ENCODE measurements at regions not wholly inside any gene's neighbourhood (a gene's known extent, or its start where the extent isn't known, plus 50 kb on each side); places are given as distances from the start of the nearest gene placed in this dataset.
A peak's percentile ranks its signal among the peaks of the same experiment; 100 is the strongest.
"Not testable (repeated sequence)": the region's sequence is repeated elsewhere in the genome, so short reads cannot be mapped to it uniquely, and the experiment has no call there.

DNA sequence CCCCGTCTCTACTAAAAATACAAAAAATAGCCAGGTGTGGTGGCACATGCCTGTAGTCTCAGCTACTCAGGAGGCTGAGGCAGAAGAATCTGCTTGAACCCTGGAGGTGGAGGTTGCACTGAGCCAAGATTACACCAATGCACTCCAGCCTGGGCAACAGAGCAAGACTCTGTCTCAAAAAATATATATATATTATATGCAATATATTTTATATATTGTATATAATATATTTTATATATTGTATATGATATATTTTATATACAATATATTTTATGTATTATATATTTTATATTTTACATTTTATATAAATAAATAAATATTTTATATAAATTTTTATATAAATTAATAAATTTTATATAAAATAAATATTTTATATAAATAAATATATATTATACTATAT is 140.2 kb upstream of the ATP11B start:
- not testable (repeated sequence) for DNase-seq

- DNase-seq = no peak
Measured at GRCh38 chr3:182668541-182668940, 124.8 kb upstream of the ATP11B start.

- DNase-seq = no peak
Measured at GRCh38 chr3:182668974-182669373, 124.3 kb upstream of the ATP11B start.

GRCh38 chr3:182671541-182671940 is 121.8 kb upstream of the ATP11B start:
- DNase-seq = no peak

- DNase-seq = no peak
Measured at GRCh38 chr3:182671942-182672341, 121.4 kb upstream of the ATP11B start.

DNA sequence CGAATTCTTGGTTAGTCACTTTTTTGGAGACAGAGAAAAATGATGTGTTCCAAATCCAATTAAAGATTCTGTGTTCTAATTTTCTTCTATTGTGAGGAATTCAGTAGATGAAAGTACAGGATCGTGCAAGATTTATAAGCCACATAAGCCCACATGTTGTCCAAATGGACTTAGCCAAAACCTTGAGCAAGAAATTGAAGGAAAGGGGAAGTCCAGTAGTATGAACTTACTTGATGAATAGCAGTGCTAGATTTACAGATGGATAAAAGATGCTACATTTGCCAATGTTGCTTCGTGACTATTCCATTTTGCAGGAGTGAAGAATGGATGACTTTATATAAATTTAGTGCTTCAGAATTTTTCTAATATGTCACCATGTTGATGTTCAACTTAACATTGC is 120.0 kb upstream of the ATP11B start:
- no peak for DNase-seq

DNA sequence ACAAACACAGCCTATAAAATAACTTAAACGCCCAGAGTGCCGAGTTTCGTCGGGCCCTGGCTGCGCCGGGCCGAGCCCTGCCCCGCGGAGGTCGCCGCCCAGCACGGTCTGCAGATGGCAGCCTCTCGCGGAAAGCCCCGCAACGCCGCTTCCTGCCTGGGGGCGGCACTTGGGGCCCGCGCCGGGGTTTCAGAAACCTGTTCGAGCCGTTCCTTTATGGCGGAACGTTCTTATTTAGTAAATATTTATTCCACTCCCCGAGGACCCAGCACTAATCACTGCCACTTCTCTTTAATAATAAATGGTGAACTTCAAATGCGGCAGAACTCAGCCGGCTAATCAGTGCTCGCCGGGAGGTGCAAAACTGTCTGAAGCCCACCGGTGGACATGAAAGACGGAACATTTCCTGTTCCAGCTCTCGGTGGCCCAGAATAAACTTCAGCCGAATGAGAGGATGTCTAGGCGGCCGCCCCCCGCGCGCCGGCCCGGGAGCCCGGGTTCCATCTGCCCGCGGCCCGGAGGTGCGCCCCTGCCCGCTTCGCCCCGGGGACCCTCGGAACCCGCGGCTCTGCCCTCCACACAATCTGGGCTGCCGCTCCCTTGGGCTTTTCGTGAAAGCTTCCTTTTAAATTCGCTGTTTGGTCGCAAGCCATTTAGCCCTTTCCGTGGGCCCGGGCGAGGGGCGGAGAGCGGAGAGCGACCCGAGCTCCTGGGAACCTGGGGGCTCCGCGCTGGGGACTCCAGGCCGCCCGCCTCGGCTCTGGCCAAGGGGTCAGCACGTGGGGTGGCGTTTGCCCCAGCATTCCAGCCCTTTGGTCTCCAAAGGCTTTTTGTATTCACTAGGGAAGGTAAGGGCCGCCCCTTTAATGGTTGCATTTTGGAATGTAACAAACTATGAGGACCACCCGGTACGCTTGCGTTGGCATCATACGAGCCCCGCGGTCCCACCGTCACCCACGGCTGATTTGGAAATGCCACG is 110.8 kb upstream of the ATP11B start:
- DNase-seq = peak; percentile 60

DNA sequence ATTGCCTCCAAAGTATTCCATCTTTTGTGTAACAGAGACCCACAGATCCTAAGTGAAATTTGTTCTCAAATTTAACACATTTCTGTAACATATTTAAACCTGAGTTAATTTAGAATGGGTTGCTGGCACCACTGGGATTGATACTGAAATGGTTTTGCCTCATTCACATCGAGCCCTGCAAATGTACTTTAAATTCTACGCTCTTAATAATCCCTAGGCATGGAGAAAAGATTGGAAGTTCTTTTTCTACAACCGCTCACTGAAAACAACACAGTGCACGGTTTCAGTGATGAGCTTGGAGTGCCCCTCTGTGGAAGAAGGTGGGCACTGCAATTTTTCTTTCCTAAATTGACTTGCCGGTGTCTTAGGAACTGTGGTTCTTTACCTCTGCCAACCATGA is 109.9 kb upstream of the ATP11B start:
- peak; percentile 77 for DNase-seq

- no peak for DNase-seq
Measured at GRCh38 chr3:182683858-182684257, 109.4 kb upstream of the ATP11B start.

DNA sequence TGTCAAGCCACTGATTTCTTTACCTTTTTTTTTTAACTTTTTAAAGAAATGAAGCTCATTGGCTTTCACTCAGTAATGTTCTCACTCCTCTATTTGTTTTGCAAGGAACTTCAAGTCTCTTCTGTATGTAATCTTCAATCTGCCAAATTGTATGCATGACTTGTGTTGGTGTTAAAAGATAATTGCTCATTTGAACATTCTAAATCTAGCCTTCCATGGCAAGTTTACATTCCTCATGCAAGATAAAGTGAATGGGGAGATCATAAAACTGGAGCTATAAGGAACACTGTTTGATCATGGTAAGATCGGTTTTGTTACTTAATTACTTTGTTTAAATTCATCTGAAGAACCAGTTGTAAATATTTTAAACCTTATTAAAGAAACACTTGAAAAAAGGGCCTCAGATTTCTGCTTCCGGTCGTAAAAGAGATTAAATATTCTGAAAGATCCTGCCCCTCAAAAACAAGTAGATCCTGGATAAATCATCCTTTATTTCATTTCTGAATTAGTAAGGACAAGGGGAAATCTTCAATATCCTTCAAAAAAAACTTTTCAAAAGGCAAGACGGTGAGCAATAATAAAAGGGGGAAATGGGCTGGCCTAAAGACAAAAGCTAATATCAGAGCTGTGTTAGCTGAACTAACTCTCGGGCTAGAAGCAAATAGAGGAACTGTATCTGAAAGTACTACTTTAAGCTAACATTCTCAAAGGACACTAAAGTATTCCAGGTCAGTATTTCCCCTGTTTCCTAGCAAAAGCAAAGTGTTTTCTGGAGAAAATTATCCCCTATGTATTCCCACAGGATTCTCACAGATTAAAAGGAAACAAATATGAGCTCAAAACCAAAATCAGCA is 107.0 kb upstream of the ATP11B start:
- DNase-seq = no peak

- no peak for DNase-seq
Measured at GRCh38 chr3:182690172-182690571, 103.1 kb upstream of the ATP11B start.

DNA sequence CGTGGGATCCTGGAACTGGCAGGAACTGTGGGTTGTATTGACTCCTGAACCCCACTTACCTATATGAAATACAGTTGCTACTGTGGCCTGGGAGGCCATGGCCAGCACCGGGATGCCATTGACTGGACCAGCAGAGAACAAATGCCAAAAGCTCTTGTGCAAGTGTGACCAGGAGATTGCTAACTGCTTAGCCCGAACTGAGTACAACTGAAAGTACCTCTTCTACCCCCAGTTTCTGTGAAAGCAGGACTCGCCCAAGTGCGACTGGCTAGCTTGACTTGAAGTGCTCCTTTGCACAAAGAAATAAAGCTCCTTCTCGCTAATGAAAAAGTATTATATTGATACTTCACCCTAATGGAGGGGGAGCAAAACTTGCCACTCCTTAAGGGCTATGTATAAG is 101.3 kb upstream of the ATP11B start:
- DNase-seq = no peak

DNA sequence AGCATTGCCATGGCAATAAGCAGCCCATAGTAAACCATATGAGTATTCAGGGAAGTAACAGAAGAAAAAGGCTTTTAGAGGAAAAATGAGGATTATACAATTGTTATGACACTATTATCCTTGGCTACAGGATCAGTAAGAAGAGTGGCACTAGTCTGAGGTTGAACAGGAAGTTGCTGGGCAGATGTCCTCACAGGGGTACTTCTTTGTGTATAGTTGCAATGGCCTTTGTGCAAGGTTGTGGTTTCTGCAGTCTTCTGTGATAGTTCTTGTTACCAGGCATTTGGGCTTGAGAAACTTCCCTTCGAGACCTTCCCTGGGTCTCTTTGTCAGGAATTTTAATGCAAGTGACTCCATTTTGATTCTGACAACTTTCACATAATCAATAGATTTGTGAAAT is 100.6 kb upstream of the ATP11B start:
- DNase-seq = no peak

DNA sequence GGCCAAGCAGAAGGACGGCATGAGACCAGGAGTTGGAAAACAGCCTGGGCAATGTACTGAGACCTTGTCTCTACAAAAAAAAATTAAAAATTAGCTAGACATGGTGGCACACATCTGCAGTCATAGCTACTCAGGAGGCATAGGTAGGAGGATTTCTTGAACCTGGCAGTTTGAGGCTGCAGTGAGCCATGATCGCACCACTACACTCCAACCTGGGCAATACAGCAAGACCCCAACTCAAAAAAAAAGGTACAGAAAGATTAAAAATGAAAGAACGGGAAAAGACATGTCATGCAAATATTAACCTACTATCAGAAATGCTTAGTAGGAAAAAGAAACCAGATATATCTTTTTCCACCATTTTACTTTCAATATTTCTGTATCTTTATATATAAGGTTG is 99.6 kb upstream of the ATP11B start:
- DNase-seq = no peak

GRCh38 chr3:182696916-182697315 is 96.4 kb upstream of the ATP11B start:
- DNase-seq = no peak

DNA sequence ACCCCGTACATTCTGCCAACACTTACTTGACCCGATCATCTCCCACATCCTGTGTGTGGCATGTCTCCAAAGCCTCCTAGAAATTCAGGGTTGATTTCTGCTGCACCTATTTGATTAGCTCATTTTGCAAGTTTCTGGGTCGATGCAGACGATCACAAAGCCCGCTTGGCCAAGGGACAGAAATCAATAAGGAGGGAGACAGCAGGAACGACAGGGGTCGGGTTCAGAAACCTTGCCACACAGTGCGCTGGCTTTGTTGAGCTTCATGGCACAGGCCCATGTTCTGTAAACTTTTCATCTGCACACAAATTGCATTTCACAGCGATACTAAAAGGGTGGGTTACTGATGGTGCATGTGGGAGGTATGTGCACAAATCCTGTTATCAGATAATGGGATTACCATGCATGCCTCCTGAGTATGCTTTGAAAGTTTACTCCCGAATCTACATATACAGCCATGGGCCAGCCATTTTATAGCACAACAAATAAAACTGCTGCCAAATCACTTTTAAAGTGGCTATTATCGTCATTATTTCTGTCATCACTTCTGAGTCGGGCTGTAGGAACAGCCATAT is 95.9 kb upstream of the ATP11B start:
- DNase-seq = peak; percentile 96

- DNase-seq = no peak
Measured at GRCh38 chr3:182698078-182698477, 95.2 kb upstream of the ATP11B start.

GRCh38 chr3:182699550-182700170 is 93.6 kb upstream of the ATP11B start:
- DNase-seq = no peak

DNA sequence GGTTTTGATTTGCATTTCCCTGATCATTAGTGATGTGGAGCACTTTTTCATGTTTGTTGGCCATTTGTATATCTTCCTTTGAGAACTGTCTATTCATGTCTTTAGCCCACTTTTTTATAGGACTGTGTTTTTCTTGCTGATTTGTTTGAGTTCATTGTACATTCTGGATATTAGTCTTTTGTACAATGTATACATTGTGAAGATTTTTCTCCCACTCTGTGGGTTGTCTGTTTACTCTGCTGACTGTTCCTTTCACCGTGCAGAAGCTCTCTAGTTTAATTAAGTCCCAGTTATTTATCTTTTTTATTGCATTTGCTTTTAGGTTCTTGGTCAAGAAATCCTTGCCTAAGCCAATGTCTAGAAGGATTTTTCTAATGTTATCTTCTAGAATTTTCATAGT is 91.1 kb upstream of the ATP11B start:
- DNase-seq = no peak

GRCh38 chr3:182703233-182703632 is 90.1 kb upstream of the ATP11B start:
- no peak for DNase-seq

DNA sequence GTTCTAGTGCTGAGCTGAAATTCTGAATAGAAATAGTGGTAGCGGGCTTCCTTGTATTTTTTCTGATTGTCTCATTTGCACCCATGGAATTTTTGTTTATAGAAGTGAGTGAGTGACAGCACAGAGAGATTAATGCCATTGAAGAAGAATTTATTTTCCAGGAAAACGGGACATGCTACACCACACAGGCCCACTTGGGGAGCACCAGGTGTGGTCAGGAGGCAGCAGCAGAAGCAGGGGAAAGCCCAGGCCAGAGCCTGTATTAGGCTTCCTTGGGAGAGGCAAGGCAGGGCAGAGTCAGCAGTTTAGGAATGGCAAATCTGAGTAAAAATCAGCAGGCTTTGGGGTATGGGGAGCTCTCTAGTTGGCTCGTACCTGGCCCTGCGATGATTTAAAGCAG is 88.4 kb upstream of the ATP11B start:
- DNase-seq = no peak

DNA sequence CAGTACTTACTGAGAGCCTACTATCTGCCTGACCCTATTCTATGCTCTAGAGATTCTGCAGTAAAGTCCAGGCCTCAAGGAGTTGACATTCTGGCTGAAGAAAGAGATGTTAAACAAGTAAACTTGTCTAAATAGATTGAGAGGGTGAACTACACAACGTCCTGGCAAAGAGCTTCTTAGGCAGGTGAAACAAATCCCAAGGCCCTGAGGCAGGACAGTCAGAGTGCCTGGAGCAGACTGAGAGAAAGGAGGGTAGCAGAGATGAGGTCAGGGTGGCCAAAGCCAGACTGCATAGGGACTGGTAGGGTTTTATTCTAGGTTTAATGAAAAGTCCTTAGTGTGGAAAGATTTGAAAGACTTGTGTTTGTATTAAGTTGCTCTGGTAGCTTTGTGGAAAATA is 84.5 kb upstream of the ATP11B start:
- no peak for DNase-seq

DNA sequence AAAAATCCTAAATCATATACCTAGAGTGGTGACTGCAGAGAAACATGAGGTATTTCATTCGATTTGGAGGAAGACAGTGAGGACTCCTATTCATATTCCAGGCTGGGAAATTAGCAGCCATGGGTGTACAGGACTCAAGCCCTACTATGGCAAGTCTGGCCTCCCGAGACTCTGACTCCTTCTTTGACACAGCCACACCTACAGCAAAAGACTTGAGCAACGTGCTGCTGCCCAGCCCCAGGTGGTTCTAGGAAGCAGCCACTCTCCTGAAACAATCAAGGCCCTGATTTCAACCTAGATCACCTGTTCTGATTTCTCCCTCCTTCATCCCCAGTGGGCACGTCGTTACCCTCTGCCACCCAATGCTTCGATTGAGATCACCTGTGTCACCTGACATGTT is 84.0 kb upstream of the ATP11B start:
- no peak for DNase-seq

Data from NCI-H1105 (cell line).